ENCODE measurements at regions not wholly inside any gene's neighbourhood (a gene's known extent, or its start where the extent isn't known, plus 50 kb on each side); places are given as distances from the start of the nearest gene placed in this dataset.

DNA sequence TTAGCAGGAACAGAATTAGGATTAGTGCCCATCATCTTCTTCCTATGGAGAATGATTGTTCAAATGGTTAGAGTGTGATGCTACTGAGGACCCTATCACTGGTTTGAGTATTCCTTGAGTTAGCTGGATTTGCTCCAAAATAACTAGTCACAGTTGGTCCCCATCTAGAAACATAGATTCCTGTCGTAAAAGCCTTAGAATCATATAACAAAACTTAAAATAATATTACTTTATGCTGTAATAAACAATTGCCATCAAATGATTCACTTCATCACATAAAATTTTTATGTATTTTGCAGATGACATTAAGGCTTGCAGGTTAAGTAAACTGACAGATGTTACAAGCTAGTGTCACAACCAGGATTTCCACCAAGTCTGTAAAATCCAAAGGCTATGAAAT, 209.8 kb downstream of the CCER1 start:
- TF ChIP-seq, protein P1, sequence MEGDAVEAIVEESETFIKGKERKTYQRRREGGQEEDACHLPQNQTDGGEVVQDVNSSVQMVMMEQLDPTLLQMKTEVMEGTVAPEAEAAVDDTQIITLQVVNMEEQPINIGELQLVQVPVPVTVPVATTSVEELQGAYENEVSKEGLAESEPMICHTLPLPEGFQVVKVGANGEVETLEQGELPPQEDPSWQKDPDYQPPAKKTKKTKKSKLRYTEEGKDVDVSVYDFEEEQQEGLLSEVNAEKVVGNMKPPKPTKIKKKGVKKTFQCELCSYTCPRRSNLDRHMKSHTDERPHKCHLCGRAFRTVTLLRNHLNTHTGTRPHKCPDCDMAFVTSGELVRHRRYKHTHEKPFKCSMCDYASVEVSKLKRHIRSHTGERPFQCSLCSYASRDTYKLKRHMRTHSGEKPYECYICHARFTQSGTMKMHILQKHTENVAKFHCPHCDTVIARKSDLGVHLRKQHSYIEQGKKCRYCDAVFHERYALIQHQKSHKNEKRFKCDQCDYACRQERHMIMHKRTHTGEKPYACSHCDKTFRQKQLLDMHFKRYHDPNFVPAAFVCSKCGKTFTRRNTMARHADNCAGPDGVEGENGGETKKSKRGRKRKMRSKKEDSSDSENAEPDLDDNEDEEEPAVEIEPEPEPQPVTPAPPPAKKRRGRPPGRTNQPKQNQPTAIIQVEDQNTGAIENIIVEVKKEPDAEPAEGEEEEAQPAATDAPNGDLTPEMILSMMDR (IDR thresholded peaks at IDR 0.05; ENCODE audit: poor library complexity, severe bottlenecking) = no peak
- TF ChIP-seq POLR2AphosphoS5 (IDR thresholded peaks at IDR 0.05) (no peak), TAF1 (IDR thresholded peaks at IDR 0.05; ENCODE audit: low read depth) (no peak), SMC3 (conservative IDR thresholded peaks at IDR 0.05; ENCODE audit: poor library complexity) (no peak), EZH2 (IDR thresholded peaks at IDR 0.05; ENCODE audit: borderline replicate concordance, insufficient read depth, low read length, poor library complexity, severe bottlenecking) (no peak)
- TF ChIP-seq, protein P2, sequence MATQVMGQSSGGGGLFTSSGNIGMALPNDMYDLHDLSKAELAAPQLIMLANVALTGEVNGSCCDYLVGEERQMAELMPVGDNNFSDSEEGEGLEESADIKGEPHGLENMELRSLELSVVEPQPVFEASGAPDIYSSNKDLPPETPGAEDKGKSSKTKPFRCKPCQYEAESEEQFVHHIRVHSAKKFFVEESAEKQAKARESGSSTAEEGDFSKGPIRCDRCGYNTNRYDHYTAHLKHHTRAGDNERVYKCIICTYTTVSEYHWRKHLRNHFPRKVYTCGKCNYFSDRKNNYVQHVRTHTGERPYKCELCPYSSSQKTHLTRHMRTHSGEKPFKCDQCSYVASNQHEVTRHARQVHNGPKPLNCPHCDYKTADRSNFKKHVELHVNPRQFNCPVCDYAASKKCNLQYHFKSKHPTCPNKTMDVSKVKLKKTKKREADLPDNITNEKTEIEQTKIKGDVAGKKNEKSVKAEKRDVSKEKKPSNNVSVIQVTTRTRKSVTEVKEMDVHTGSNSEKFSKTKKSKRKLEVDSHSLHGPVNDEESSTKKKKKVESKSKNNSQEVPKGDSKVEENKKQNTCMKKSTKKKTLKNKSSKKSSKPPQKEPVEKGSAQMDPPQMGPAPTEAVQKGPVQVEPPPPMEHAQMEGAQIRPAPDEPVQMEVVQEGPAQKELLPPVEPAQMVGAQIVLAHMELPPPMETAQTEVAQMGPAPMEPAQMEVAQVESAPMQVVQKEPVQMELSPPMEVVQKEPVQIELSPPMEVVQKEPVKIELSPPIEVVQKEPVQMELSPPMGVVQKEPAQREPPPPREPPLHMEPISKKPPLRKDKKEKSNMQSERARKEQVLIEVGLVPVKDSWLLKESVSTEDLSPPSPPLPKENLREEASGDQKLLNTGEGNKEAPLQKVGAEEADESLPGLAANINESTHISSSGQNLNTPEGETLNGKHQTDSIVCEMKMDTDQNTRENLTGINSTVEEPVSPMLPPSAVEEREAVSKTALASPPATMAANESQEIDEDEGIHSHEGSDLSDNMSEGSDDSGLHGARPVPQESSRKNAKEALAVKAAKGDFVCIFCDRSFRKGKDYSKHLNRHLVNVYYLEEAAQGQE (IDR thresholded peaks at IDR 0.05; ENCODE audit: borderline replicate concordance) = no peak
- Histone ChIP-seq H4K20me1 (ENCODE audit: insufficient read depth) (no peaks in the 10 kb centered on the region), H3K36me3 (ENCODE audit: insufficient read depth, low read length) (no peaks in the 10 kb centered on the region), H3K27me3 (ENCODE audit: insufficient read depth, low read depth, low read length) (no peaks in the 10 kb centered on the region), H3K9ac (ENCODE audit: low read length) (no peak overlapping the region), H3K4me3 (ENCODE audit: low read length) (no peak overlapping the region), H3K79me2 (replicated peaks; ENCODE audit: insufficient read depth, low read length) (no peaks in the 10 kb centered on the region), H3K4me2 (ENCODE audit: low read length) (no peak overlapping the region), H3F3A (ENCODE audit: insufficient read depth, low read length, poor library complexity, severe bottlenecking) (no peaks in the 10 kb centered on the region), H3K9me2 (ENCODE audit: insufficient read depth, low read length) (no peaks in the 10 kb centered on the region), H3K9me3 (ENCODE audit: low read length) (no peaks in the 10 kb centered on the region), H2AFZ (ENCODE audit: low read depth, low read length) (no peak overlapping the region), H3K27ac (ENCODE audit: low read length) (no peak overlapping the region)

GRCh38 chr12:90741611-90742010, 213.4 kb downstream of the CCER1 start:
- no peak overlapping the region for H3K27ac ChIP-seq (ENCODE audit: low read length)
- no peak overlapping the region for H3K9ac ChIP-seq (ENCODE audit: low read length)
- H3K4me2 ChIP-seq (ENCODE audit: low read length) = no peak overlapping the region
- H3K79me2 ChIP-seq (replicated peaks; ENCODE audit: insufficient read depth, low read length) = no peaks in the 10 kb centered on the region
- no peaks in the 10 kb centered on the region for H4K20me1 ChIP-seq (ENCODE audit: insufficient read depth)
- H3K9me3 ChIP-seq (ENCODE audit: low read length) = no peaks in the 10 kb centered on the region
- TF ChIP-seq RAD21 (conservative IDR thresholded peaks at IDR 0.05) (no peak), EP300 (conservative IDR thresholded peaks at IDR 0.05; ENCODE audit: poor library complexity, severe bottlenecking) (no peak), TAF1 (IDR thresholded peaks at IDR 0.05; ENCODE audit: low read depth) (no peak), POLR2AphosphoS5 (IDR thresholded peaks at IDR 0.05) (no peak)
- TF ChIP-seq, protein P1 (IDR thresholded peaks at IDR 0.05; ENCODE audit: poor library complexity, severe bottlenecking) = no peak
- no peaks in the 10 kb centered on the region for H3F3A ChIP-seq (ENCODE audit: insufficient read depth, low read length, poor library complexity, severe bottlenecking)
- no peaks in the 10 kb centered on the region for H3K36me3 ChIP-seq (ENCODE audit: insufficient read depth, low read length)
- no peak overlapping the region for H3K4me3 ChIP-seq (ENCODE audit: low read length)
- no peaks in the 10 kb centered on the region for H3K27me3 ChIP-seq (ENCODE audit: insufficient read depth, low read depth, low read length)
- no peaks in the 10 kb centered on the region for H3K9me2 ChIP-seq (ENCODE audit: insufficient read depth, low read length)
- H2AFZ ChIP-seq (ENCODE audit: low read depth, low read length) = no peak overlapping the region

All from neural cell (in vitro differentiated cells).